ENCODE measurements at regions not wholly inside any gene's neighbourhood (a gene's known extent, or its start where the extent isn't known, plus 50 kb on each side); places are given as distances from the start of the nearest gene placed in this dataset.

GRCh38 chr18:76684265-76684664 lies 138.1 kb upstream of the ZNF236 start:
- DNase-seq (ENCODE audit: low read depth) = no peak

- no peak for DNase-seq (ENCODE audit: low read depth)
Observed at GRCh38 chr18:76679945-76680344, 142.4 kb upstream of the ZNF236 start.

GRCh38 chr18:76679259-76679658 lies 143.1 kb upstream of the ZNF236 start:
- DNase-seq (ENCODE audit: low read depth) = no peak

GRCh38 chr18:76678248-76678647 lies 144.1 kb upstream of the ZNF236 start:
- no peak for DNase-seq (ENCODE audit: low read depth)

- DNase-seq (ENCODE audit: low read depth) = no peak
Observed at GRCh38 chr18:76674596-76674995, 147.8 kb upstream of the ZNF236 start.

- no peak for DNase-seq (ENCODE audit: low read depth)
Observed at GRCh38 chr18:76673281-76674185, 148.8 kb upstream of the ZNF236 start.

- DNase-seq (ENCODE audit: low read depth) = no peak
Observed at GRCh38 chr18:76672627-76673026, 149.7 kb upstream of the ZNF236 start.

GRCh38 chr18:76670564-76671288 lies 151.6 kb upstream of the ZNF236 start:
- DNase-seq (ENCODE audit: low read depth) = no peak

- DNase-seq (ENCODE audit: low read depth) = no peak
Observed at GRCh38 chr18:76668546-76668945, 153.8 kb upstream of the ZNF236 start.

- DNase-seq (ENCODE audit: low read depth) = no peak
Observed at GRCh38 chr18:76668119-76668518, 154.2 kb upstream of the ZNF236 start.

GRCh38 chr18:76667603-76668002 lies 154.8 kb upstream of the ZNF236 start:
- no peak for DNase-seq (ENCODE audit: low read depth)

GRCh38 chr18:76662626-76663025 lies 159.7 kb upstream of the ZNF236 start:
- no peak for DNase-seq (ENCODE audit: low read depth)

- DNase-seq (ENCODE audit: low read depth) = no peak
Observed at GRCh38 chr18:76660571-76661192, 161.7 kb upstream of the ZNF236 start.

GRCh38 chr18:76658627-76659026 lies 163.6 kb upstream of the ZNF516 start:
- no peak for DNase-seq (ENCODE audit: low read depth)

GRCh38 chr18:76657911-76658470 lies 162.9 kb upstream of the ZNF516 start:
- no peak for DNase-seq (ENCODE audit: low read depth)

GRCh38 chr18:76656925-76657827 lies 162.1 kb upstream of the ZNF516 start:
- DNase-seq (ENCODE audit: low read depth) = no peak

GRCh38 chr18:76654577-76654976 lies 159.5 kb upstream of the ZNF516 start:
- no peak for DNase-seq (ENCODE audit: low read depth)

- no peak for DNase-seq (ENCODE audit: low read depth)
Observed at GRCh38 chr18:76647322-76647721, 152.3 kb upstream of the ZNF516 start.

GRCh38 chr18:76644580-76644979 lies 149.5 kb upstream of the ZNF516 start:
- no peak for DNase-seq (ENCODE audit: low read depth)

GRCh38 chr18:76643996-76644395 lies 149.0 kb upstream of the ZNF516 start:
- DNase-seq (ENCODE audit: low read depth) = no peak

- DNase-seq (ENCODE audit: low read depth) = no peak
Observed at GRCh38 chr18:76643199-76643598, 148.2 kb upstream of the ZNF516 start.

All from activated T-helper 9 cell treated with anti-CD3 and anti-CD28 coated beads, Interleukin-2, amount 50 U/mL, for 16 hours (primary cell).